NB4 (cell line): ENCODE measurements at regions not wholly inside any gene's neighbourhood (a gene's known extent, or its start where the extent isn't known, plus 50 kb on each side); places are given as distances from the start of the nearest gene placed in this dataset.

ENCODE experiments used
- CTCF ChIP-seq: IDR thresholded peaks from one replicate; pipeline ENCODE4 v1.5.1; 2012; ENCODE audit warnings: low read depth, low read length
- POLR2A ChIP-seq: IDR thresholded peaks from 2 replicates; pipeline ENCODE4 v1.6.1; 2011; ENCODE audit warnings: mild to moderate bottlenecking; ENCODE audit not compliant: insufficient read length; ENCODE audit errors: extremely low read depth

- no peak for TF ChIP-seq CTCF
- no peak for TF ChIP-seq POLR2A
These were observed 667.7 kb downstream of the DIAPH3 start for GRCh38 chr13:59495936-59496512.
